ENCODE measurements at regions not wholly inside any gene's neighbourhood (a gene's known extent, or its start where the extent isn't known, plus 50 kb on each side); places are given as distances from the start of the nearest gene placed in this dataset.

- intact Hi-C loops (cut with DNase I; ENCODE audit: low total_unique reads), result no loop called here
- Histone ChIP-seq H3K9me3 (no peaks in the 10 kb centered on the region), H3K27ac (no peak overlapping the region), H3K36me3 (no peaks in the 10 kb centered on the region), H3K4me3 (no peak overlapping the region), H3K4me1 (no peaks in the 10 kb centered on the region), H3K27me3 (no peaks in the 10 kb centered on the region)
- no peak for DNase-seq
- TF ChIP-seq CTCF (IDR thresholded peaks at IDR 0.05), result no peak
Observed at GRCh38 chr6:2543321-2543720, 207.4 kb downstream of the MYLK4 start.

GRCh38 chr6:2542858-2543218 lies 207.9 kb downstream of the MYLK4 start:
- DNase-seq, result no peak

GRCh38 chr6:2542101-2542857 lies 208.4 kb downstream of the MYLK4 start:
- H3K4me1 ChIP-seq, result no peaks in the 10 kb centered on the region

More at GRCh38 chr6:2542858-2543218, 207.9 kb downstream of the MYLK4 start:
- no peaks in the 10 kb centered on the region for H3K4me1 ChIP-seq
- no peak for TF ChIP-seq CTCF (IDR thresholded peaks at IDR 0.05)
- intact Hi-C loops (cut with DNase I; ENCODE audit: low total_unique reads), result no loop called here
- no peaks in the 10 kb centered on the region for H3K36me3 ChIP-seq
- H3K27ac ChIP-seq, result no peak overlapping the region
- H3K27me3 ChIP-seq, result no peaks in the 10 kb centered on the region
- H3K4me3 ChIP-seq, result no peak overlapping the region
- H3K9me3 ChIP-seq, result no peaks in the 10 kb centered on the region

GRCh38 chr6:2536451-2536850 lies 214.3 kb downstream of the MYLK4 start:
- H3K27ac ChIP-seq, result no peak overlapping the region
- no peak for TF ChIP-seq CTCF (IDR thresholded peaks at IDR 0.05)
- no peaks in the 10 kb centered on the region for H3K27me3 ChIP-seq
- H3K36me3 ChIP-seq, result no peaks in the 10 kb centered on the region
- peaks cover 0 to 3% (median 0%) of the 10 kb centered on the region in 3 donors for H3K9me3 ChIP-seq
- no peak for DNase-seq
- no peak overlapping the region for H3K4me3 ChIP-seq
- intact Hi-C loops (cut with DNase I; ENCODE audit: low total_unique reads), result no loop called here
- no peaks in the 10 kb centered on the region for H3K4me1 ChIP-seq

More at GRCh38 chr6:2542101-2542857, 208.4 kb downstream of the MYLK4 start:
- DNase-seq, result no peak
- no peaks in the 10 kb centered on the region for H3K36me3 ChIP-seq
- no peak overlapping the region for H3K27ac ChIP-seq
- H3K9me3 ChIP-seq, result no peaks in the 10 kb centered on the region
- no peak for TF ChIP-seq CTCF (IDR thresholded peaks at IDR 0.05)
- no peak overlapping the region for H3K4me3 ChIP-seq
- no peaks in the 10 kb centered on the region for H3K27me3 ChIP-seq
- intact Hi-C loops (cut with DNase I; ENCODE audit: low total_unique reads), result no loop called here

GRCh38 chr6:2535506-2535905 lies 215.2 kb downstream of the MYLK4 start:
- no peak for DNase-seq
- intact Hi-C loops (cut with DNase I; ENCODE audit: low total_unique reads), result no loop called here
- TF ChIP-seq CTCF (IDR thresholded peaks at IDR 0.05), result no peak

More at GRCh38 chr6:2535506-2535905, 215.2 kb downstream of the MYLK4 start:
- no peak overlapping the region for H3K27ac ChIP-seq
- H3K27me3 ChIP-seq, result no peaks in the 10 kb centered on the region
- H3K36me3 ChIP-seq, result no peaks in the 10 kb centered on the region
- H3K4me3 ChIP-seq, result no peak overlapping the region
- H3K4me1 ChIP-seq, result no peaks in the 10 kb centered on the region
- H3K9me3 ChIP-seq, result peaks cover 0 to 3% (median 0%) of the 10 kb centered on the region in 3 donors
